SIG-M5 treated with dmso at 0.1 percent for 504 hours (cell line): ENCODE measurements at regions not wholly inside any gene's neighbourhood (a gene's known extent, or its start where the extent isn't known, plus 50 kb on each side); places are given as distances from the start of the nearest gene placed in this dataset.
"Not testable (repeated sequence)": the region's sequence is repeated elsewhere in the genome, so short reads cannot be mapped to it uniquely, and the experiment has no call there.

Experiments
- DNase-seq: peaks from one replicate; lab custom pipeline; 2025; ENCODE audit not compliant: unreplicated experiment; lab: John Stamatoyannopoulos, UW

DNA sequence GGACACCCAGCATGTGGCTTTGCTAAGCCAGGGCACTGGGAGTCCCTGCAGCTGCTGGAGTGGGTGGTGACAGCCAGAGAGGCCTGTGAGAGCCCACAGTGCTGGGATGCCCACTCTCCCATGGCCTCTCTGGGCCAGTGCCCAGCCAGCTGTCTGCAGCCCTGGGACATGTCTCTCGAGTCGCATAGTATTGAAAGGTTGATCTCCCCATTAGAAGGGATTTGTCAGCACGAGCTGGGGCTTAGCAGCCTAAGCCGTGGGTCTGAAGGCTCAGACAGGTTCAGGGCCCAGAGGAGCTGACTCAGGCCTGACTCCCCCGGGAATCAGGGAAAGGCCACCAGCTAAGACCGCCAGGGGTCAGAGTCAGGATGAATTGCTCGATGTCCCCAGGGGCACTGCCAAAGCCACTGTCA is 53.5 kb downstream of the FOXD2 start:
- no peak for DNase-seq

DNA sequence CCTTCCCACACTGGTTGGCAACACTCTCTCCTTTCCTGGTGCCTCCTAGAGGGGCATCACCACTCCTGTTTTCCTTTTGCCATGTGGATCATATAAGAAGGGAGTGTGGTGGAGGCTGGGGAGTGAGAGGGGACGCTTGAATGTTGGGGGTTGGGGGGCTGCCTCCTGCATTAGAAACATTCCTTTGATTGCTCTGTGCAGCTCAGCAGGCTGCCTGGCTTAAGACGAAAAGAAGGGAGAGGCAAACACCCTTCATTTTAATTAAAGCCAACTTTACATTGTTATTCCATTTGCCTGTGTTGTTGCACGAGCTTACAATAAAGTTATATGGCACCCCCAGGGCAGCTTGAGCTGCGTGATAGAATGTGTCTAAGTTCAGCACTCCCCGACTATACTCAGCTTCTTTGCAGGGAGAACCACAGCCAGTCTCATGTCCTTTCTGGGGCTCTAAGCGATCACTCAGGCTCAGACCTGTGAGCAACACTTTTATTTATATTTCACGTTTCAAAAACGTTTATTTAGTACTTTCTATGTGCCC is 57.4 kb downstream of the FOXD2 start:
- DNase-seq = no peak

- no peak for DNase-seq
Measured at GRCh38 chr1:47498551-47498950, 60.7 kb downstream of the FOXD2 start.

DNA sequence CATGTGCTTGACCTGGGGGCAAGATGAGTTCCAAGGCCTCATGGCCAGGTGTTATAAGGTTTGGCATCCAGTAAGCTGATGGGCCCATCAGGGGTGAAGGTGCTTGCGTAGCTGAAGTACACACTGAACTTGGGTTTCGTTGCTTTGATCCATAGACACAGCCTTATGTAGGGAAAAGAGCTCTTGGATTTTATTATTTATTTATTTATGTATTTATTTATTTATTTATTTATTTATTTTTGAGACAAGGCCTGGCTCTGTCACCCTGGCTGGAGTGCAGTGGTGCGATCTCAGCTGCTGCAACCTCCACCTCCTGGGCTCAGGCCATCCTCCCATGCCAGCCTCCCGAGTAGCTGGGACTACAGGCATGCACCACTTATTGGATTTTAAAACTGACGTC is 63.2 kb downstream of the FOXD2 start:
- DNase-seq = no peak

GRCh38 chr1:47502746-47503370 is 65.0 kb downstream of the FOXD2 start:
- DNase-seq = no peak

DNA sequence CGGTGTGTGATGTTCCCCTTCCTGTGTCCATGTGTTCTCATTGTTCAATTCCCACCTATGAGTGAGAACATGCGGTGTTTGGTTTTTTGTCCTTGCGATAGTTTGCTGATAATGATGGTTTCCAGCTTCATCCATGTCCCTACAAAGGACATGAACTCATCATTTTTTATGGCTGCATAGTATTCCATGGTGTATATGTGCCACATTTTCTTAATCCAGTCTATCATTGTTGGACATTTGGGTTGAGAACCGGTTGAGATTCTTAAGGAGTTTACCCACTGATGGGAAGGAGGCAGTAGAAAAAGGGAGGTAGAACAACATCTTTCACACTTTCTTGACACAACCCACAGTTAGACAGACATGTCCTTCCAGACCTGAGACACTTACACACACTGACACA is 67.0 kb downstream of the FOXD2 start:
- not testable (repeated sequence) for DNase-seq

DNA sequence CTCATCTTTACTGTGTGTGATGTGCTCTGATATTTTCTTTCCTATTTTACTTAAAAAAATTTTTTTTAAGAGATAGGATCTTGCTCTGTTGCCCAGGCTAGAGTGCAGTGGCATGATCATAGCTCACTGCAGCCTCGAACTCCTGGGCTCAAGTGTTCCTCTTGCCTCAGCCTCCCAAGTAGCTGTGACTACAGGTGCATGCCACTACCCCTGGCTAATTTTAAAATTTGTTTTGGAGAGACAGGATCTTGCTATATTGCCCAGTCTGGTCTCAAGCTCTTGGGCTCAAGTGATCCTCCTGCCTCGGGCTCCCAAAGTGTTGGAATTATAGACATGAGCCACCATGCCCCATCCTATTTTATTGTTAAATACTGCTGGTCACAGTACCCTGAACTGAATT is 67.4 kb downstream of the FOXD2 start:
- DNase-seq = no peak

- no peak for DNase-seq
Measured at GRCh38 chr1:47506053-47506452, 68.2 kb downstream of the FOXD2 start.

DNA sequence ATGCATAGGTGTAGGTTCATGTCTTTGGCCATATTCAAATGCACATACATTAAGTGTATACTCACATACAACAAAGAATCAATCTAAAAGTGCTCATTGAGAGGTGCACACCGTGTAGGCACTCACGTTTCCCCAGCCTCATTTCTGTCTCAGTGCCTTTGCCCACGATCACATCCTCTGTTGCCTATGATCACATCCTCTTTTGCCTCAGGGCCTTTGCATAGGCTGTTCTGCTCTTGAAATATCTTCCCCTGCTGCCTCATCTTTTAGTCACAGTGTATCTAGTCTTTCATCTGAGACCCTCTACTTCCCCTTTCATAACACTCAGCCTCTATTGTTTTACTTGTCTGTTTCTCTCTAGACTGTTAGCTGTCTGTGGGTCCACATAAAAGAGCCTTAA is 69.3 kb downstream of the FOXD2 start:
- DNase-seq = peak; percentile 34

DNA sequence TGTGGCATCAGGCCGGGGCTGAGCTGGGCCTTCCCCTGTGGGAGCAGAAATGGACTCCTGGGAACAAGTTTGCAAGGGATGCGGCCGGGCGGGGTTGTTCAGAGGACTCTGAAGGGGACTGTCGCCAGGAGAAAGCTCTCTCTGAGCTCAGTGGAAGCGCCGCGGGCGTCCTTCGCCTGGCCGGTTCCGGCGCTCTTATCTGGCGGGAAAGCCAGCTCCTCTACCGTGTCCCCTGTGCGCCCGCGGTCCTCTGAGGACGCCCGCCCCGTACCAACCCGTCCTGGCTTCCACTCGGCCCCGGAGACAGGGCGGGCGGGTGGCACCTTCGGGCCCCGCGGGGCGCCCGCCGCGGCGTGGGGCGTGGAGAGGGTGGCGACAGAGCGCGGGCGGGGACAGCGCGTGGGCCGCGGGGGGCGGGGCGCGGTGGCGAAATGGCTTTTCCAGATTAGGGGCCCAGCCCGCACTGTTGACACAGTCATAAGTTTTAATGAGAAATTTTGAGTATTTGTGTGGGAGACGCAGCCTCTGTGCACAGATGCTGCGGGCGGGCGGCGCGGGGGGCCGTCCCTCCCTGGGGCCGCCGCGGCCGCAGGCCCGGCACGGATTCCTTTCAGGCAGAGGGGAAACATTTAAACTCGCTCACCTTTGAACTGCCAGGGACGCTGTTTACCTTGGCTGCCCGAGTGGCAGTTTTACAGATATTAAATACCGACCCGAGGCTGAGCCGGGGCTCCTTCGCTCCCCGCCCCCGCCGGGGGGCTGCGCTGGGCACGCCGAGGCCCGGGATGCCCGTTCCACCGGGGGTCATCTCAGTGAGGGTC is 70.2 kb downstream of the FOXD2 start:
- DNase-seq = no peak

DNA sequence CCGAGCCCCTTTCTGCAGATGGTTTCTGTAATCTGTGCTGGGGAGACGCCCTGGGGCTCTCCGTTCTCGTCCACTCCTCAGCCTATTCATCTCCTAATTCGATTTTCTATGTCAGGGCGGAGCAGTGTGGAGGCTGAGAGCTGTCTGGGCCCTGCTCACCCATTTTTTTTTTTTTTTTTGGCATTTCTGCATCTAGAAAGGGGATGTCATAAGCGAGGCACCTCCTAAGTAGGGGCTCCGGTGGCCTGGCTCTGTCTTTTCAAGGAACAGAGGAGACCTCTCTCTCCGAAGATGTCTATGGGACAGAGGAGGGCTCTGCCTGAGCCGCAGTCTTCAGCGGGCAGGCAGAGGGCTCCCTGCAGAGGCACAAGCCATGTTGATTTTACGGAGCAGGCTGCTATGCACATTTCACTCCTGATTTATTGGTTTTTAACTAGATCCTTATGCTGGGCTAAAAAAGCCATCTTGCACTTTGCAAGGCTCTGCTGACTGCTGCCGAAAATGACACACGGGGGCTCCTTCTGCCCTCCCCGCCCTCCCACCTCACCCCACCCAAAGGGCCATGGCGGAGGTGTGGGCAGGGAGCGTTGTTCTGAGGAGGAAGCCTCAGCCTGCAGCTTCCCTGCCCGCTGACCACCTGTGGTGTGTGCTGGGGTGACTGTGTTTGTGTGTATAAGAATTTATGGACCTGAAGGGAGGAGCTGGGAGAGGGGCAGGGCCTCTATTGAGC is 71.0 kb downstream of the FOXD2 start:
- no peak for DNase-seq

- DNase-seq = no peak
Measured at GRCh38 chr1:47510282-47510811, 72.5 kb downstream of the FOXD2 start.

DNA sequence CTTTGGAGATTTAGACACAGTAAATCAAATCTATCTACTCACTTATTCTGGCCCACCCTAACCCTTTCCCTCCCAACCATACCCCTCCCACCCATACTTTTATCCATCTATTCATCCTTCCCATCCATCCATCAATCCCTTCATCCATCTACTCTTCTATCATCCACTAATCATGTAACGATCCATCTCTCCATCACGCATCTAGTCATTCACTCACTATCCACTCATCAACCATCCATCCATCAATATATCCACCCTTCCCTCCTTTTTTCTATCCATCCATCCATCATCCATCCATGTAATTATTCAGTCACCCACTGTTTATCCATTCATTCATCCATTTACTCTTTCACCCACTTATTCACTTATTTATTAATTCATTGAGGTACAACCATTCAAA is 74.0 kb downstream of the FOXD2 start:
- no peak for DNase-seq

DNA sequence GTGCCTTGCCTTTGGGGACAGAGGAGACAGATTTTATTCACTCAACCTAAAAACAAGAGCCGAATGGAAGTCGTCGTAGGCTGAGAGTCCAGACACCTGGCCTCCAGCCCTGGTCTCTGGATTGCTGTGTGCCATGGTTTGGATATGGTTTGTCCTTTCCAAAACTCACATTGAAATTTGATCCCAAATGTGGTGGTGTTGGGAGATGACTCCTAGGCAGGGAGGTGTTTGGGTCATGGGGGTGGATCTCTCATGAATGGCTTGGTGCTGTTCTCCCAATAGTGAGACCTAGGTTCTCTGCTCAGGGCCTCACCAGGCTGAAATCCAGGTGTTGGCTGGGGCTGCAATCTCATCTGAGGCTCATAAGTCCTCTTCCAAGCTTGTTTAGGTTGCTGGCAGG is 75.5 kb downstream of the FOXD2 start:
- DNase-seq = no peak

DNA sequence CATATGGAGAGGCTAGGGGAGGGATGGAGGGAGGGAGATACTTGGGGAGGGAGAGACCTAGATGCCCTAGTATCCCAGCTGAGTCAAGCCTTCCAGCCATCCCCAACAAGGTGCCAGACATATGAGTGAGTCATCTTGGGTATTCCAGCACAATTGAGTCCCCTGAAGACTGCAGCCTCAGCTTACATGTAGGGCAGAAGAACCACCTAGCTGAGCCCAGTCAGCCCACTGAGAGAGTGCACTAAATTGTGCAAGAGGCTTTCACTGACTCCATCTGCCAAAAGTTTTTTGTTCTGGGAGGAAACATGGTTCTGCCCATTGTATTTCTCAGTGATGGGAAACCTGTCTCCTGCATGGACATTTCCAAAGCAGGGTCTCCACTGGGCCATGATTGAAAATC is 76.4 kb downstream of the FOXD2 start:
- DNase-seq = no peak

DNA sequence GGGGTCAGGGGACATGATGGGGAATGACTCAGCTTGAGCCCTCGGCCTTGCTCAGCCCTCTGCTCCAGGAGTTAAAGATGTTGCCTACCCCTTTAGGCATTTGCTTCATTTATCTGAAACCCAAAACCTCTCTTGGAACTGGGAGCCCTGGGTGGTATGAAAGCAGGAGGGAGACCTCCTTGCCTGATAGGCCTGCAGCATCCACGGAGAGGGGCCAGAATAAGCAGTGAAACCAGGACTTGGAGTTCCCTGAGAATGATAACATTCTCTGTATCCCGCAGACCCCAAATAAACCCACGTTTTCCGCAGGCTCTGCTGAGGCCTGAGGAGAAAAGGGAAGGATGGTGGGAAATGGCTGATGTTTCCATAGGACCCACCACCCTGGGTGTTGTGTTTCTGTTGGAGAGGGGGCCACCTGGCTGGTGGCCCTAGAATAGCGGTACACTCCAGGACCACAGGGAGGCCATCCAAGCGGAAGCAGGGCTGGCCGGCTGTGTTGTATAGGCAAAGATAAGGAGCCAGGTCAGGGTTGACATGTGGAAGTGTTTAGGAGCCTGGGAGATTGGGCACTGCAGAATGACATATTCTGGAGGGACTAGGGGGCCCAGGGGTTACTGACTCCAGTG is 77.4 kb downstream of the FOXD2 start:
- DNase-seq = no peak

DNA sequence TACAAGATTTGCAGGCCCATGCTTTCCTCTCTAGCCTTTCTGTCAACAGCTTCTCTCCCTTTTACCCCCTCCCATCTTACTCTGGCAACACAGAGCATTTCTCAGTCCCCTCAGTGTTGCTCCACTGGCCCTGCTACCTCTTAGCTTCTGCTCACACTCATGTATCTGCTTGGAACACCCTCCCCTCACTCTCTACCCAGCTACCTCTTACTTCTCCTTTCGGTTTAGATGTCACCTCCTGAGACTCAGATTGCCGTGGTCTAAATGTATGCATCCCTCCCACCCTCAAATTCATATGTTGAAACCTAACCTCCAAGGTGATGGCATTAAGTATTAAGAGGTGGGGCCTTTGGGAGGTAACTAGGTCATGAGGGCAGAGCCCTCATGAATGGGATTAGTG is 80.1 kb downstream of the FOXD2 start:
- no peak for DNase-seq

DNA sequence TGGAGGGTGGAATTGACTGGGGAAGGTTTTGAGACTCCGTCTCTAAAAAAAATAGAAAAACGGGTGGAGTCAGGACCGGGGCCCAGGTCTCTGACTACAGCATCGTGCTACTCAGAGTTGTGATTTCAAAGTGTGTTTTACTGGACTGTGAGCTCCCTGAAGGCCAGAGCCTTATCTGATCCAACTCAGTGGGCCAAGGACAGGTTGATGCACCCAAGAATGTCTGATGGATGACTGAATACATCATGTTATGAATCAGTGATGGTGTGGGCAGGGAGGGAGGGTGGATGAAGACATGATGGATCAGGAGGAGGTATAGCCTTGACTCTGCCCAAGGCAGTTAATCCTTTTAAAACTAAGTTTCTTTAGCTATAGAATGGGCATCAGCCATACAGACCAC is 81.6 kb downstream of the FOXD2 start:
- DNase-seq = no peak

- no peak for DNase-seq
Measured at GRCh38 chr1:47519971-47520370, 82.1 kb downstream of the FOXD2 start.

DNA sequence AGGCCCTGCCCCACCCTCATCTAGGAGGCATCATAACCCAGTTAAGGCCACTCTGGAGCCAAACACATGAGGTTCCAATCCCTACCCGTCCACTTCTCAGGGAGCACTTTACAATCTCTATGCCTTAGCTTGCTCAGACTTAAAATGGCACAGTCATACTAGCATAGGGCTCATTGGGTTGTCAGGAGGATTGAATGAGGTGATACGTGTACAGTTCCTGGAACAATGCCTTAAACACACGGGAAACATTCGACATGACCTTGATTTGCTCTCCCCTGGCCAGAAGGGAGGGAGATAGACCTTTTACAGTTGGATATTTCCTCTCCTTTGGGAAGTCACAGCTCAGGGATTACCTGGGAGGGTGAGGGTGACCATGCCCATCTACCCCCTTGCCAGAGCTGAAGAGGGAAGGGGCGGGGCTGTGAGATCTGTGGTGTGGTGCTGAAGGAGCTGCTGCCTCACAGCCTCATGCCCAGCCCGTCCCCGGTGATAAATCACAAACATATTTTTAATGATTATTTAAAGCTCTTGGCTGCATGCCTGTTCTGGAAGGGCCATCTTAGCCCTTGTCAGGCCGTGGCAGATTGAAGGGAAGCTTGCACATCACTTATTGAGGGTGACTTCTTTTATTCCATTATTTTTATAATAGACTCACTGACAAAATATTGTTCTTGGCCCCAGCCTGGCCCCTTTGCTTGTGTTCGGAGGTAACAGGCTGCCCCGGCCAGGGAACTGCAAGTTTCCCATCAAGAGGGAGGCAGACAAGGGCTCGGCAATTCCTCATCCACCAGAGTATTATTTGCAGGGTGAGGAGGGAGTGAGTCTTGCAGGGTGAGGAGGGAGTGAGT is 83.4 kb downstream of the FOXD2 start:
- no peak for DNase-seq
